Activated effector memory CD4-positive, alpha-beta T cell treated with Interleukin-2 at 50 U/mL for 16 hours (primary cell): ENCODE measurements at regions not wholly inside any gene's neighbourhood (a gene's known extent, or its start where the extent isn't known, plus 50 kb on each side); places are given as distances from the start of the nearest gene placed in this dataset.
"Not testable (repeated sequence)": the region's sequence is repeated elsewhere in the genome, so short reads cannot be mapped to it uniquely, and the experiment has no call there.

Experiments used
- DNase-seq: peaks from one replicate; pipeline ENCODE4 v3.0.0-alpha.2; 2020

GRCh38 chrX:65971151-65971550 is 68.7 kb downstream of the VSIG4 start:
- DNase-seq: no peak

DNA sequence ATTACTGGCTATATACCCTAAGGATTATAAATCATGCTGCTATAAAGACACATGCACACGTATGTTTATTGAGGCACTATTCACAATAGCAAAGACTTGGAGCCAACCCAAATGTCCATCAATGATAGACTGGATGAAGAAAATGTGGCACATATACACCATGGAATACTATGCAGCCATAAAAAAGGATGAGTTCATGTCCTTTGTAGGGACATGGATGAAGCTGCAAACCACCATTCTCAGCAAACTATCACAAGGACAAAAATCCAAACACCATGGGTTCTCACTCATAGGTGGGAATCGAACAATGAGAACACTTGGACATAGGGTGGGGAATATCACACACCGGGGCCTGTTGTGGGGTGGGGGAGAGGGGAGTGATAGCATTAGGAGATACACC is 72.7 kb downstream of the VSIG4 start:
- DNase-seq: not testable (repeated sequence)

DNA sequence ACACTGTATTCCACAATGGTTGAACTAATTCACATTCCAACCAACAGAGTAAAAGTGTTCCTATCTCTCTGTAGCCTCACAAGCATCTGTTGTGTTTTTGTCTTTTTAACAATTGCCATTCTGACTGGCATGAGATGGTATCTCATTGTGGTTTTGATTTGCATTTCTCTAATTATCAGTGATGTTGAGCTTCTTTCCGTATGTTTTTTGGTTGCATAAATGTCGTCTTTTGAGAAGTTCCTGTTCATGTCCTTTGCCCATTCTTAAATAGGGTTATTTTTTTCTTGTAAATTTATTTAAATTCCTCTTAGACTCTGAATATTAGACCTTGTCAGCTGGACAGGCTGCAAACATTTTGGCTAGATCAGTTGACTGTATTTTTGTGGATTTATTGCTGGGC is 78.2 kb downstream of the VSIG4 start:
- DNase-seq: no peak

DNA sequence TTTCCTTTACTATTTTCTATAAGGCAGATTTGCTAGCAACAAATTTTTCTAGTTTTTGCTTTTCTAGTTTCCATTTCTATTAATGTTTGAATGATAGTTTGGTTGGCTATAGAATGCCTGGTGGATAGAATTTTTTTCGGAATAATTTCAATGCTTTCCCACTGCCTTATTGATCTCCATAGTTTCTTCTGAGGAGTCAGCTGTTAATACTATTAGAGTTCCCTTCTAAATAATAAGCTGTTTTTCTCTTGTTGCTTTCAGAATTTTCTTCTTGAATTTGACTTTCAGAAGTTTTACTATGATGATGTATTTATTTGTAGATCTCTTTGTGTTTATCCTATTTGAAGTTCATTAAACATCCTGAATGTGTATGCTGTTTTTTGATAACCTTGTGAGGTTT is 91.8 kb downstream of the VSIG4 start:
- no peak for DNase-seq

DNA sequence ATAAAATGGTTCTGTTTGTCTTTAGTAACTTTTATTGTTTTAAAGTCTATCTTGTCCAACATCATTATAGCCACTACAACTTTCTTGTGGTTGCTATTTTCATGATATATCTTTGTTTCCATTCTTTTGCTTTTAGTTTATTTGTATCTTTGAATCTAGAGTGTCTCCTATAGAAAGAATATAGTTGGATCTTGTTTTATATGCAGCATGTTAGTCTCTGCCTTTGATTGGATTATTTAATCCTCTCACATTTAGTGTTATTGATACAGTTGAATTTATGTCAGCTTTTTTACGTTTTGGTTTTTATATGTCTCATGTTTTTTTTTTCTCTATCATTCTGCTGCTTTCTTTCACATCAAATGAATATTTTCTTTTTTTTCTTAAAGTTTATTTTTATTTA is 98.1 kb downstream of the VSIG4 start:
- DNase-seq: no peak

GRCh38 chrX:65933085-65933589 is 106.7 kb downstream of the VSIG4 start:
- no peak for DNase-seq

GRCh38 chrX:65932173-65933084 is 107.5 kb downstream of the VSIG4 start:
- DNase-seq: no peak

DNA sequence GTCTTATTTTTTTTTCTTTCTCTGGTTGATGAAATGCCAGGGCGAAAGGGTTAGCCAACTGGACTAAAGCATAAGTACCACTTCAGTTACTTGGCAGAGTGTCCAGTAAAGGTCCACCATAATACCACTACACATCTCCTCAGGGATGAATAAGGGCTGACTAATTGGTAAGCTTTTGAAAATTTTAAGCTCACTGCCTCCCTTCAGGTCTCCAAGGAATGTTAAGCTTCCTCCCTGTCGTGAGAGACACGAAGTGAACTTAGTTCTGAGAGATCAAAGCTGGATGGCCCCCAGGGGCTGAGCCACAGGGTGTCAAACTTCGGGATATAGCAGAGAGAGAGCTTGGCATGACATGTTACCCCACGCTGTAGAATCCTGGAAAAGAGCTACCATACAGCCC is 111.4 kb downstream of the VSIG4 start:
- DNase-seq: no peak

DNA sequence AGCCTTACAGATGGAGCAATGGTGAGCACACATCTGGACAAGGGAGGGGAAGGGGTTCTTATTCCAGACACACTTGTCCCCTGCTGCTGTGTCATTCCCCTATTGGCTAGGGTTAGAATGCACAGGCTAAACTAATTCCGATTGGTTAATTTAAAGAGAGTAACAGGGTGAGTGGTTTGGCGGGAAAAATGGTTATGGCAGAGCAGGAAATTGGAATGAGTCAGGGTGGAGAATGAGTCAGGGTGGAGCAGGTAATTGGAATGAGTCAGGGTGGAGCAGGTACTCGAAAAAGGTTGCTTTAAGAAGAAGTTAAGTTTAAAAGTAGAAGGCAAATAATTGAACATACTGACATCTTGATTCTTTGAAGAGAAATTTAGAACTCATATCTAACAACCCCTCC is 112.5 kb downstream of the VSIG4 start:
- not testable (repeated sequence) for DNase-seq

DNA sequence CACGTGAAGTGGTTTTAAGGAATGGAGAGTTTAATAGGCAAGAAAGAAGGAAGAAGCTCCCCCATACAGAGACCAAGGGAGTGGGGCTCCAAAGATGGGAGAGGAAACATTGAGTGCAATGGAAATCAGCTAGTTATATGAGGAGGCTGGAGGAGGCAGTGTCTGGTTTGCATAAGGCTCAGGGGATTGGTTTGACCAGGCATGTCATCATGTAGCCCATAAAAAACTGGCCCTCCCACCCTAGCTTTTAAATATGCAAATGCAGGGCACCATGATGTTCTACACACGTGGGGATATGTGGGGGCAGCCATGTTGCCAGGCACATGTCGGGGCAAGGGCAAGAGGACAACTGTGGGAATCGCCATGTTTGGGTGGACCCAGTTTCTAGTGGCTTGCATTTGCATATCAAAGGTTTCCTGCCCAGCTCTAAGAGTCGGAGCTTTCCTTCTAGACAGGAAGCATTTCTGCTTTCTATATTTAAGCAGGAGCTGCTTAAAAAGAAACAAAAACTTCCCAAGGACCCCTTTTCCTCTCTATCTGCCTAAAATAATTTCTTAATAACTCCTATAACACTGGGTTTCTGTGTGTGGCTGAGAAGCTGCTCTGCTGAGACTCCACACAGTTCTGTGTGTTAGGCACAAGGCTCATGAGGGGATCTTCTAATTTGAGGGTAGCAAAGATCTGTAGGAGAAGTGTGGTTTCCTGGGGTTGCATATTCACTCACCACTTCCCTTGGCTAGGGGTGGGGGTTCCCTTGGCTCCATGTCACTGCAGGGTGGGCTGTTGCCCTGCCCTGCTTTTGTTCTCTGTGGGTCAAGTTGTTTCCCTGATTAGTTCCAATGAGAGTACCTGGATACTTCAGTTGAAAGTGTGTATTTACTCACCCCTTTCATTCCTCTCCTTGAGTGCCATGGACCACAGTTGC is 113.5 kb downstream of the VSIG4 start:
- DNase-seq: peak; percentile 18

- DNase-seq: no peak
These were observed 114.3 kb downstream of the VSIG4 start for GRCh38 chrX:65925592-65925991.

- no peak for DNase-seq
These were observed 114.9 kb downstream of the VSIG4 start for GRCh38 chrX:65925005-65925404.

GRCh38 chrX:65921363-65921762 is 118.5 kb downstream of the VSIG4 start:
- DNase-seq: no peak

DNA sequence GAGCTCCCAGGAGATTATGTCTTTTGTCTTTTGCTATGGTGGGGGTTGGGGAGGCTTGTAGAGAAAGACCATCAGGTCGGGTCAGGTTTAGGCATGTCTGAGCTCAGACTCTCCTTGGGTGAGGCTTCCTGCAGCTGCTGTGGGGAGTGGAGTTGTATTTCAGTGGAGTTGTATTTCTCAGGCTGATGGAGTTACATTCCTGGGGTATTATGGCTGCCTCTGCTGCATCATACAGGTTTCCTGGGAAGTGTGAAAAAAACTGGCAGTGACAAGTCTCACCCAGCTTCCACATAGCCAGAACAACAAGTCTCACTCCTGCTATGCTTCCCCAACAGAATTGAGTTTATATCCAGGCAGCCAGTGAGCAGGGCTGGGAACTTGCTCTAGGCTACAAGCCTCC is 119.3 kb downstream of the VSIG4 start:
- DNase-seq: no peak

DNA sequence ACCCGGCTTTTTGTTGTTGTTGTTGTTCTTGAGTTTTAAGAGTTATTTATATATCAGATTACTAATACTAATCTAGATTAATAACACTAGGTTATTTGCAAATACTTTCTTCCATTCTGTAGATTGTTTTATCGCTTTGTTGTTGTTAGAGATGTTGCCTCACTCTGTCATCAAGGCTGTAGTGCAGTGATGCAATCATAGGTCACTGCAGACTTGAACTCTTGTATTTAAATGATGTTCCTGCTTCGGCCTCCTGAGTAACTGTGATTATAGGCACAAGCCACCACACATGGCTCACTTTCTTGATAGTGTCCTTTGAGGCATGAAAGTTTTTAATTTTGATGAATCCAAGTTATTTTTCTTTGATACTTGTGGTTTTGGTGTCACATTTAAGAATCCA is 129.0 kb downstream of the VSIG4 start:
- DNase-seq: no peak

GRCh38 chrX:65903750-65904149 is 136.1 kb downstream of the VSIG4 start:
- no peak for DNase-seq

DNA sequence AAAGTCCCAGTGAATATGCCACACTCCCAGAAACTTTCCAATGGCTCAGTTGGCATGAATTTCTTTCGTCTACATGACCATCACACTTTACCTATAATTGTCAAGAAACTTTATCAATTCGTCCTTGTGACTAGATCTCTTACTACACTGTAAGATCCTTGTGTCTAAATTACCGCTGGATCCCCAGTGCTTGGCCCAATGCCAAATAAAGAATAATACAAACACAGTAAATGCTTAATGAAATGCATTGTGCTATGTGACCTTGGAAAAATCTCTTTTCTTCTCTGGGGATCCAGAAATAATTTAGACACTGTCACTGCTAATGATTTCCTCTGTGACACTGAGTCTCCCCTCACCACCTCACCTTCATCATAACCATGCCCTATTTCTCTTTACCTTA is 137.9 kb downstream of the VSIG4 start:
- DNase-seq: no peak

DNA sequence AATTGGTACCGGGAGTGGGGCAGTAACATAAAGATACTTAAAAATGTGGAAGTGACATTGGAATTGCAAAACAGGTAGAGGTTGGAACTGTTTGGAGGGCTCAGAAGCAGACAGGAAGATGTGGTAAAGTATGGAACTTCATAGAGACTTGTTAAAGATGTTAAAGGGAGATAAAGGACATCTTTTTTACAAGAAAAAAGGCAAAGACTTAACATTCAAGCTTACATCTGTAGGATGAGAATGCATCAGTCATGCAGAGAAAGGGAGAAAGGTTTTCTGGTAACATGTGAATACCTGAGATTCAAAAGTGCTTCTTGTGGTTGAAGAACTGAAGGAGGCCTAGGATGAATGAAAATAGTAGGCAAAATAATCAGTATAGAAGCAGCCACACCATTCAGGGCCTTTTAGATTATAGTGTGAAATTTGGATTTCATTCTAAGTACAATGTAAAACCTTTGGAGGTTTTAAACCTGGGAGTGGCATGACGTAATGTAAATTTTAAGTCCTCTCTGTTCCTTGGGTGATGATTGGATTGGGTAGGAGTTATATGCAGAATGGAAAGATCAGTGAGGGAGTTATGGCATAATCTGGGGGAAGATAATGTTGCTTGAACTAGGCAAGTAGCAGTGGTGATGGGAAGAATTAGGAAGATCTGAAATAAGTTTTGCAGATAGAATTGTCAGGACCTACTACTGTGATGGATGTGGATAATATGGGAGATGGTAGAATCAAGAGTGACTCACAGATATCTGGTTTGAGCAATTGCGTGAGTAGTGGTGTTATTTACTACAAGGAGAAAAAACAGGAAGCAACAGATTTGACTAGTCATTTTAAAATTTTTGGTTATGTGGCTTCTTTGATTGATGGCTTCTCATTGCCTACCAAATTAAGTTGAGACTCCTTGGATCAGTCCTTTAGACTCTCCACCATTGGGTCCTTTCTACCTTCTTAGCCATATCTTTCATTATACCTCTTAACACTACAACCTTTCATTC is 138.7 kb downstream of the VSIG4 start:
- no peak for DNase-seq

DNA sequence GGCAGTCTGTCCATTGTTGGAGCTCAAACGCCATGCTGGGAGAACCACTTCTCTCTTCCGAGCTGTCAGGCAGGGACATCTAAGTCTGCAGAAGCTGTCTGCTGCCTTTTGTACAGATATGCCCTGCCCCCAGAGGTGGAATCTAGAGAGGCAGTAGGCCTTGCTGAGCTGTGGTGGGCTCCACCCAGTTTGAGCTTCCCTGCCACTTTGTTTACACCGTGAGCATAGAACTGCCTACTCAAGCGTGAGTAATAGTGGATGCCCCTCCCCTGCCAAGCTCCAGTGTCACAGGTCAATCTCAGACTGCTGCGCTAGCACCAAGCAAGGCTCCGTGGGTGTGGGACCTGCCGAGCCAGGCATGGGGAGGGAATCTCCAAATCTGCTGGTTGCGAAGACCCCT is 145.7 kb downstream of the VSIG4 start:
- DNase-seq: peak; percentile 1

DNA sequence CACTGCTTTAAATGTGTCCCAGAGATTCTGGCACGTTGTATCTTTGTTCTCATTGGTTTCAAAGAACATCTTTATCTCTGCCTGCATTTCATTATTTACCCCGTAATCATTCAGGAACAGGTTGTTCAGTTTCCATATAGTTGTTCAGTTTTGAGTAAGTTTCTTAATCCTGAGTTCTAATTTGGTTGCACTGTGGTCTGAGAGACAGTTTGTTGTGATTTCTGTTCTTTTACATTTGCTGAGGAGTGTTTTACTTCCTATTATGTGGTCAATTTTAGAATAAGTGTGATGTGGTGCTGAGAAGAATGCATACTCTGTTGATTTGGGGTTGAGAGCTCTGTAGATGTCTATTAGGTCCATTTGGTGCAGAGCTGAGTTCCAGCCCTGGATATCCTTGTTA is 148.1 kb downstream of the VSIG4 start:
- DNase-seq: not testable (repeated sequence)

DNA sequence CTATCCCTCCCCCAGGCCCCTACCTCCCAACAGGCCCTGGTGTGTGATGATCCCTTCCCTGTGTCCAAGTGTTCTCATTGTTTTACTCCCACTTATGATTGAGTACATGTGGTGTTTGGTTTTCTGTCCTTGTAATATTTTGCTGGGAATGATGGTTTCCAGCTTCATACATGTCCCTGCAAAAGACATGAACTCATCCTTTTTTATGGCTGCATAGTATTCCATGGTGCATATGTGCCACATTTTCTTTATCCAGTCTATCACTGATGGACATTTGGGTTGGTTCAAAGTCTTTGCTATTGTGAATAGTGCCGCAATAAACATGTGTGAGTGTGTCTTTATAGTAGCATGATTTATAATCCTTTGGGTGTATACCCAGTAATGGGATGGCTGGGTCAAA is 151.7 kb downstream of the VSIG4 start:
- DNase-seq: not testable (repeated sequence)

DNA sequence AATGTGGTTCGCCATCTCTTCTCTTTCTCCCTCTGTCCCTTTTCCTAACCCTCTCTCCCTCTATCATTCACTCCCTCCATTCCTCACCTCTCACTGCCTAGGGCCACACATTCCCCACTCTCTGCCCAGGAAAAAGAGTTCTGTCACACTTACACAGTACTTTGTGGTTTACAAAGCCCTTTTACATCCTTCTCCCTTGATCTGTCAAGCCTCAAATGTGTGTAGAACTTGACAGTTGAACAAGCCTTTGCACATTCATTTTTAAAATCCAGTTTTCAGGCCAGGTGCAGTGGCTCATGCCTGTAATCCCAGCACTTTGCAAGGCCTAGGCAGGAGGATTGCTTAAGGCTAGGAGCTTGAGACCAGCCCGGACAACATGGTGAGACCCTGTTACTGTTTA is 156.3 kb downstream of the VSIG4 start:
- DNase-seq: no peak
